WTC11 (cell line): ENCODE measurements at regions not wholly inside any gene's neighbourhood (a gene's known extent, or its start where the extent isn't known, plus 50 kb on each side); places are given as distances from the start of the nearest gene placed in this dataset.

Experiments
- ATAC-seq: fragments of 200-7000 bp; cut with Tn5 transposase; 2 replicates; pipeline ENCODE4 v1.10.0; 2021; ENCODE audit warnings: mild to moderate bottlenecking, moderate library complexity
- CTCF ChIA-PET: fragments of 300-600 bp; sonication (Branson Sonifier 250); formaldehyde crosslinking; loops from one replicate; lab custom pipeline; 2021; ENCODE audit warnings: antibody characterized with exemption; lab: Charles Lee
- POLR2A ChIA-PET: fragments of 350-600 bp; sonication (Branson Sonifier 250); formaldehyde crosslinking; loops from one replicate; lab custom pipeline; 2021; ENCODE audit warnings: antibody characterized with exemption; lab: Charles Lee
- DNase-seq: peaks from one replicate; pipeline ENCODE4 v3.0.0; 2021; ENCODE audit warnings: low spot score
- H3K27ac Mint-ChIP-seq: 2 replicates; pipeline ENCODE4 v1.8.0; 2021; ENCODE audit warnings: mixed read lengths
- H3K27me3 Mint-ChIP-seq: 2 replicates; pipeline ENCODE4 v1.8.0; 2021; ENCODE audit warnings: low read depth, mild to moderate bottlenecking, moderate library complexity, mixed read lengths
- H3K36me3 Mint-ChIP-seq: 2 replicates; pipeline ENCODE4 v1.8.0; 2021; ENCODE audit warnings: mixed read lengths
- H3K4me1 Mint-ChIP-seq: 2 replicates; pipeline ENCODE4 v1.8.0; 2022; ENCODE audit warnings: mixed read lengths
- H3K4me3 Mint-ChIP-seq: 2 replicates; pipeline ENCODE4 v1.8.0; 2021; ENCODE audit warnings: mild to moderate bottlenecking, moderate library complexity, mixed read lengths
- H3K9me3 Mint-ChIP-seq: 2 replicates; pipeline ENCODE4 v1.8.0; 2021; ENCODE audit warnings: mixed read lengths
- ELF4 ChIP-seq: sonication (generic); formaldehyde crosslinking; IDR thresholded peaks from 2 replicates; pipeline ENCODE4 v1.8.1; 2022; ENCODE audit warnings: low read depth, mild to moderate bottlenecking, moderate library complexity, missing genetic modification reagents
- FOXP1 ChIP-seq: sonication (generic); formaldehyde crosslinking; IDR thresholded peaks from 2 replicates; pipeline ENCODE4 v1.8.0; 2022; ENCODE audit warnings: missing genetic modification reagents, mild to moderate bottlenecking, moderate library complexity, borderline replicate concordance
- SOX15 ChIP-seq: fragments of 250-450 bp; sonication (Bioruptor Pico); IDR thresholded peaks from 2 replicates; pipeline ENCODE4 v1.9.0; 2021; ENCODE audit warnings: mild to moderate bottlenecking
- TEAD4 ChIP-seq: sonication (generic); formaldehyde crosslinking; IDR thresholded peaks from 2 replicates; pipeline ENCODE4 v1.8.0; 2022; ENCODE audit warnings: mild to moderate bottlenecking, missing genetic modification reagents
- ZNF317 ChIP-seq: sonication (generic); formaldehyde crosslinking; IDR thresholded peaks from 2 replicates; pipeline ENCODE4 v1.8.1; 2023; ENCODE audit warnings: low read depth, mild to moderate bottlenecking, moderate library complexity, missing genetic modification reagents, borderline replicate concordance
- ZNF671 ChIP-seq: fragments of 250-450 bp; sonication (Bioruptor Pico); IDR thresholded peaks from 2 replicates; pipeline ENCODE4 v1.8.0; 2021; ENCODE audit warnings: mild to moderate bottlenecking
- TF ChIP-seq, protein P1 (sequence below): sonication (generic); formaldehyde crosslinking; IDR thresholded peaks from 2 replicates; pipeline ENCODE4 v1.8.0; 2023; ENCODE audit warnings: missing genetic modification reagents, mild to moderate bottlenecking, borderline replicate concordance
- TF ChIP-seq, protein P2 (sequence below): sonication (generic); formaldehyde crosslinking; IDR thresholded peaks from 2 replicates; pipeline ENCODE4 v1.8.0; 2023; ENCODE audit warnings: mild to moderate bottlenecking, missing genetic modification reagents
- TF ChIP-seq, protein P3 (sequence below): sonication (generic); formaldehyde crosslinking; IDR thresholded peaks from 2 replicates; pipeline ENCODE4 v1.8.1; 2022; ENCODE audit warnings: mild to moderate bottlenecking, moderate library complexity, missing genetic modification reagents
- TF ChIP-seq, protein P4 (sequence below): sonication (generic); formaldehyde crosslinking; IDR thresholded peaks from 2 replicates; pipeline ENCODE4 v1.8.0; 2022; ENCODE audit warnings: mild to moderate bottlenecking, missing genetic modification reagents
- TF ChIP-seq, protein P5 (sequence below): sonication (generic); formaldehyde crosslinking; IDR thresholded peaks from 2 replicates; pipeline ENCODE4 v1.8.0; 2022; ENCODE audit warnings: missing genetic modification reagents
- TF ChIP-seq, protein P6 (sequence below): fragments of 250-450 bp; sonication (Bioruptor Pico); conservative IDR thresholded peaks from 2 replicates; pipeline ENCODE4 v1.9.0; 2021; ENCODE audit warnings: mild to moderate bottlenecking

DNA sequence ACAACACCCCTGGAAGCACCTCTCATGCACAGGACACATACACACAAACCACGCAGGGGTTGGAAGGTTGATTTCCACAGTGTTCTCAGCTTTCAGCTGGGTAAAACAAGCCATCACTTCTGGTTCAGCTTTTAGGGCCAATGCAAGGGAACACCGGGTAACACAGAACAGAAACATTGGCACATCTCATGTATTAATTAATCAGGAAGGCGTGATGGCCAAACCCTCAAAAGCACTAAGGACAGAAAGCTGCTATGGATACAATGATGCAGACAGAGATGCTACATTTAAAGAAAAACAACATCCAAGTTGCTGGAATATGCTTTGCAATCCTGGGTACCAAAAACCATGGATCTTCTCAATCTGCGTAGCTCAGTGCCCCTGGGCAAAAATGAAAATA is 104.3 kb upstream of the BEND6 start:
- ChIA-PET CTCF (interaction anchor here (0.6 to 4.2 kb wide), 28 partner anchors 7 to 258 kb away, joined by 3 to 66 read pairs (median 6); no protein-coding TSS in a partner anchor), POLR2A (no interaction called here)
- Mint-ChIP-seq H3K27ac (peak overlapping the region; percentile 11), H3K4me3 (peak overlapping the region; percentile 94), H3K36me3 (peaks cover 4% of the 10 kb centered on the region; the same call in 1 of the 2 replicates), H3K9me3 (no peaks in the 10 kb centered on the region), H3K27me3 (no peaks in the 10 kb centered on the region; the same call in 1 of the 2 replicates), H3K4me1 (peaks cover 59% of the 10 kb centered on the region)
- DNase-seq (no peak), ATAC-seq (no peak)
- TF ChIP-seq SOX15 (no peak), ZNF317 (CRISPR knock-in tag) (no peak)
- TF ChIP-seq, protein P1, sequence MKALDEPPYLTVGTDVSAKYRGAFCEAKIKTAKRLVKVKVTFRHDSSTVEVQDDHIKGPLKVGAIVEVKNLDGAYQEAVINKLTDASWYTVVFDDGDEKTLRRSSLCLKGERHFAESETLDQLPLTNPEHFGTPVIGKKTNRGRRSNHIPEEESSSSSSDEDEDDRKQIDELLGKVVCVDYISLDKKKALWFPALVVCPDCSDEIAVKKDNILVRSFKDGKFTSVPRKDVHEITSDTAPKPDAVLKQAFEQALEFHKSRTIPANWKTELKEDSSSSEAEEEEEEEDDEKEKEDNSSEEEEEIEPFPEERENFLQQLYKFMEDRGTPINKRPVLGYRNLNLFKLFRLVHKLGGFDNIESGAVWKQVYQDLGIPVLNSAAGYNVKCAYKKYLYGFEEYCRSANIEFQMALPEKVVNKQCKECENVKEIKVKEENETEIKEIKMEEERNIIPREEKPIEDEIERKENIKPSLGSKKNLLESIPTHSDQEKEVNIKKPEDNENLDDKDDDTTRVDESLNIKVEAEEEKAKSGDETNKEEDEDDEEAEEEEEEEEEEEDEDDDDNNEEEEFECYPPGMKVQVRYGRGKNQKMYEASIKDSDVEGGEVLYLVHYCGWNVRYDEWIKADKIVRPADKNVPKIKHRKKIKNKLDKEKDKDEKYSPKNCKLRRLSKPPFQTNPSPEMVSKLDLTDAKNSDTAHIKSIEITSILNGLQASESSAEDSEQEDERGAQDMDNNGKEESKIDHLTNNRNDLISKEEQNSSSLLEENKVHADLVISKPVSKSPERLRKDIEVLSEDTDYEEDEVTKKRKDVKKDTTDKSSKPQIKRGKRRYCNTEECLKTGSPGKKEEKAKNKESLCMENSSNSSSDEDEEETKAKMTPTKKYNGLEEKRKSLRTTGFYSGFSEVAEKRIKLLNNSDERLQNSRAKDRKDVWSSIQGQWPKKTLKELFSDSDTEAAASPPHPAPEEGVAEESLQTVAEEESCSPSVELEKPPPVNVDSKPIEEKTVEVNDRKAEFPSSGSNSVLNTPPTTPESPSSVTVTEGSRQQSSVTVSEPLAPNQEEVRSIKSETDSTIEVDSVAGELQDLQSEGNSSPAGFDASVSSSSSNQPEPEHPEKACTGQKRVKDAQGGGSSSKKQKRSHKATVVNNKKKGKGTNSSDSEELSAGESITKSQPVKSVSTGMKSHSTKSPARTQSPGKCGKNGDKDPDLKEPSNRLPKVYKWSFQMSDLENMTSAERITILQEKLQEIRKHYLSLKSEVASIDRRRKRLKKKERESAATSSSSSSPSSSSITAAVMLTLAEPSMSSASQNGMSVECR = no peak
- TF ChIP-seq, protein P2, sequence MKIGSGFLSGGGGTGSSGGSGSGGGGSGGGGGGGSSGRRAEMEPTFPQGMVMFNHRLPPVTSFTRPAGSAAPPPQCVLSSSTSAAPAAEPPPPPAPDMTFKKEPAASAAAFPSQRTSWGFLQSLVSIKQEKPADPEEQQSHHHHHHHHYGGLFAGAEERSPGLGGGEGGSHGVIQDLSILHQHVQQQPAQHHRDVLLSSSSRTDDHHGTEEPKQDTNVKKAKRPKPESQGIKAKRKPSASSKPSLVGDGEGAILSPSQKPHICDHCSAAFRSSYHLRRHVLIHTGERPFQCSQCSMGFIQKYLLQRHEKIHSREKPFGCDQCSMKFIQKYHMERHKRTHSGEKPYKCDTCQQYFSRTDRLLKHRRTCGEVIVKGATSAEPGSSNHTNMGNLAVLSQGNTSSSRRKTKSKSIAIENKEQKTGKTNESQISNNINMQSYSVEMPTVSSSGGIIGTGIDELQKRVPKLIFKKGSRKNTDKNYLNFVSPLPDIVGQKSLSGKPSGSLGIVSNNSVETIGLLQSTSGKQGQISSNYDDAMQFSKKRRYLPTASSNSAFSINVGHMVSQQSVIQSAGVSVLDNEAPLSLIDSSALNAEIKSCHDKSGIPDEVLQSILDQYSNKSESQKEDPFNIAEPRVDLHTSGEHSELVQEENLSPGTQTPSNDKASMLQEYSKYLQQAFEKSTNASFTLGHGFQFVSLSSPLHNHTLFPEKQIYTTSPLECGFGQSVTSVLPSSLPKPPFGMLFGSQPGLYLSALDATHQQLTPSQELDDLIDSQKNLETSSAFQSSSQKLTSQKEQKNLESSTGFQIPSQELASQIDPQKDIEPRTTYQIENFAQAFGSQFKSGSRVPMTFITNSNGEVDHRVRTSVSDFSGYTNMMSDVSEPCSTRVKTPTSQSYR (CRISPR knock-in tag) = no peak
- TF ChIP-seq, protein P3, sequence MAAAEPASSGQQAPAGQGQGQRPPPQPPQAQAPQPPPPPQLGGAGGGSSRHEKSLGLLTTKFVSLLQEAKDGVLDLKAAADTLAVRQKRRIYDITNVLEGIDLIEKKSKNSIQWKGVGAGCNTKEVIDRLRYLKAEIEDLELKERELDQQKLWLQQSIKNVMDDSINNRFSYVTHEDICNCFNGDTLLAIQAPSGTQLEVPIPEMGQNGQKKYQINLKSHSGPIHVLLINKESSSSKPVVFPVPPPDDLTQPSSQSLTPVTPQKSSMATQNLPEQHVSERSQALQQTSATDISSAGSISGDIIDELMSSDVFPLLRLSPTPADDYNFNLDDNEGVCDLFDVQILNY = no peak
- TF ChIP-seq, protein P4, sequence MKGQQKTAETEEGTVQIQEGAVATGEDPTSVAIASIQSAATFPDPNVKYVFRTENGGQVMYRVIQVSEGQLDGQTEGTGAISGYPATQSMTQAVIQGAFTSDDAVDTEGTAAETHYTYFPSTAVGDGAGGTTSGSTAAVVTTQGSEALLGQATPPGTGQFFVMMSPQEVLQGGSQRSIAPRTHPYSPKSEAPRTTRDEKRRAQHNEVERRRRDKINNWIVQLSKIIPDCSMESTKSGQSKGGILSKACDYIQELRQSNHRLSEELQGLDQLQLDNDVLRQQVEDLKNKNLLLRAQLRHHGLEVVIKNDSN (CRISPR knock-in tag) = no peak

DNA sequence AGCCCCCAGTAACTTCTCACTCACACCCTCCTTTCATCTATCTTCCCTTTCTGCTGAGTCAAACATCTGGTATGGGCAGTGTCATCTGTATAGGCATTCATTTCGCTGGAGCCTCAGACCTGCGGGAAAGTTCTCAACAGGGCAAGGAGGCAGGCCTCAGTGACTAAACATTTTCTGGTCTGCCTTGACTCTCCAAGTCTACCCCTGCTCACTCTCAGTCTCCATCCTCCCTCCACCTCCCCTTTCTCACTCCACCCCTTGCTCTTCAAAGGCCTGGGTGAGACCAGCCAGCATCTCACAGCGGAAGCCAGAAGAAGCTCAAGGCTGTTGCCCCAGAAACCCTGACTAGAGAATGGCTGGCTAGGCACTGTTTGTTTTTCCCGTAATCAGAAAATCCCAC is 105.0 kb upstream of the BEND6 start:
- Mint-ChIP-seq H3K36me3 (peaks cover 4% of the 10 kb centered on the region; the same call in 1 of the 2 replicates), H3K27ac (peak overlapping the region; percentile 11), H3K27me3 (no peaks in the 10 kb centered on the region; the same call in 1 of the 2 replicates), H3K4me1 (peaks cover 67% of the 10 kb centered on the region), H3K9me3 (no peaks in the 10 kb centered on the region), H3K4me3 (peak overlapping the region; percentile 94)
- no peak for TF ChIP-seq ELF4 (CRISPR knock-in tag)
- TF ChIP-seq FOXP1 (CRISPR knock-in tag) = no peak
- no peak for TF ChIP-seq TEAD4 (CRISPR knock-in tag)
- TF ChIP-seq, protein P5, sequence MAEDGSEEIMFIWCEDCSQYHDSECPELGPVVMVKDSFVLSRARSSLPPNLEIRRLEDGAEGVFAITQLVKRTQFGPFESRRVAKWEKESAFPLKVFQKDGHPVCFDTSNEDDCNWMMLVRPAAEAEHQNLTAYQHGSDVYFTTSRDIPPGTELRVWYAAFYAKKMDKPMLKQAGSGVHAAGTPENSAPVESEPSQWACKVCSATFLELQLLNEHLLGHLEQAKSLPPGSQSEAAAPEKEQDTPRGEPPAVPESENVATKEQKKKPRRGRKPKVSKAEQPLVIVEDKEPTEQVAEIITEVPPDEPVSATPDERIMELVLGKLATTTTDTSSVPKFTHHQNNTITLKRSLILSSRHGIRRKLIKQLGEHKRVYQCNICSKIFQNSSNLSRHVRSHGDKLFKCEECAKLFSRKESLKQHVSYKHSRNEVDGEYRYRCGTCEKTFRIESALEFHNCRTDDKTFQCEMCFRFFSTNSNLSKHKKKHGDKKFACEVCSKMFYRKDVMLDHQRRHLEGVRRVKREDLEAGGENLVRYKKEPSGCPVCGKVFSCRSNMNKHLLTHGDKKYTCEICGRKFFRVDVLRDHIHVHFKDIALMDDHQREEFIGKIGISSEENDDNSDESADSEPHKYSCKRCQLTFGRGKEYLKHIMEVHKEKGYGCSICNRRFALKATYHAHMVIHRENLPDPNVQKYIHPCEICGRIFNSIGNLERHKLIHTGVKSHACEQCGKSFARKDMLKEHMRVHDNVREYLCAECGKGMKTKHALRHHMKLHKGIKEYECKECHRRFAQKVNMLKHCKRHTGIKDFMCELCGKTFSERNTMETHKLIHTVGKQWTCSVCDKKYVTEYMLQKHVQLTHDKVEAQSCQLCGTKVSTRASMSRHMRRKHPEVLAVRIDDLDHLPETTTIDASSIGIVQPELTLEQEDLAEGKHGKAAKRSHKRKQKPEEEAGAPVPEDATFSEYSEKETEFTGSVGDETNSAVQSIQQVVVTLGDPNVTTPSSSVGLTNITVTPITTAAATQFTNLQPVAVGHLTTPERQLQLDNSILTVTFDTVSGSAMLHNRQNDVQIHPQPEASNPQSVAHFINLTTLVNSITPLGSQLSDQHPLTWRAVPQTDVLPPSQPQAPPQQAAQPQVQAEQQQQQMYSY (CRISPR knock-in tag) = no peak
- TF ChIP-seq, protein P6, sequence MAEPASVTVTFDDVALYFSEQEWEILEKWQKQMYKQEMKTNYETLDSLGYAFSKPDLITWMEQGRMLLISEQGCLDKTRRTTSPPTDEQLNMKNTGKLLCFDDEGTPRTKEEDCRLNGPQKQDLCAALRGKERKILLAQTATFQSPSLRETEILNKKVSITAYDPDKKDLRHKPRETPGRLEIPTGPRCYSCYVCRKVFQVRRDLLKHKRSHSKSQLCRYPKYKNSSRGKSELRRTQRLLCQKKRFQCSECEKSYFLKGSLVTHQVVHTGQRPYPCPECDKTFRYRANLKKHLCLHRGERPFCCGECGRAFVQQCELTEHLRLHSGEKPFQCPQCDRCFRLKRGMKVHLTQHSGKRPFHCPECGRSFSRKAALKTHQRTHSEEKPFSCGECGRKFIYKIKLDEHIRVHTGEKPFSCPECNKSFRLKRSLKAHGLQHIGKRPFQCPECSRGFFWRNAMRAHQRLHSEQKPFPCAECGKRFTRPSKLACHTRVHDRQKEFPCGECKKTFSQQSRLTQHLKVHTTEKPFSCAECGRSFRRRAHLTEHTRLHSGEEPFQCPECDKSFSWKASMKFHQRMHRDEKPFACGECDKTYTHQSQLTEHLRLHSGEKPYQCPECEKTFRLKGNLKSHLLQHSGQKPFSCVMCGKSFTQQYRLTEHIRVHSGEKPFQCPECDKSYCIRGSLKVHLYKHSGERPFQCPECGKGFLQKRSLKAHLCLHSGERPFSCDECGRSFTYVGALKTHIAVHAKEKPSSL (CRISPR knock-in tag) = no peak
- no peak for TF ChIP-seq ZNF671
- ChIA-PET POLR2A (interaction anchor here (0.6 kb wide), 1 partner anchor 308 kb away, joined by 5 read pairs; no protein-coding TSS in a partner anchor), CTCF (interaction anchor here (0.6 to 4.2 kb wide), 10 partner anchors 11 to 212 kb away, joined by 3 to 66 read pairs (median 6); no protein-coding TSS in a partner anchor)
- DNase-seq (peak; percentile 38), ATAC-seq (peak; percentile 71)
